Stimulated activated CD4-positive, alpha-beta T cell treated with anti-CD3 and anti-CD28 coated beads, Interleukin-15, amount 100 ng/mL, for 24 hours (primary cell): ENCODE measurements at regions not wholly inside any gene's neighbourhood (a gene's known extent, or its start where the extent isn't known, plus 50 kb on each side); places are given as distances from the start of the nearest gene placed in this dataset.
"Not testable (repeated sequence)": the region's sequence is repeated elsewhere in the genome, so short reads cannot be mapped to it uniquely, and the experiment has no call there.

Experiments
- DNase-seq: peaks from one replicate; pipeline ENCODE4 v3.0.0-alpha.2; 2020

- DNase-seq = no peak
These were observed 105.6 kb upstream of the PLXNA2 start for GRCh38 chr1:208349694-208350330.

GRCh38 chr1:208350815-208351214, 106.6 kb upstream of the PLXNA2 start:
- DNase-seq = no peak

GRCh38 chr1:208351838-208352237, 107.7 kb upstream of the PLXNA2 start:
- DNase-seq = no peak

GRCh38 chr1:208353797-208354196, 109.6 kb upstream of the PLXNA2 start:
- DNase-seq = not testable (repeated sequence)

- DNase-seq = no peak
These were observed 113.7 kb upstream of the PLXNA2 start for GRCh38 chr1:208357644-208358507.

- no peak for DNase-seq
These were observed 114.5 kb upstream of the PLXNA2 start for GRCh38 chr1:208358651-208359050.

- DNase-seq = no peak
These were observed 117.8 kb upstream of the PLXNA2 start for GRCh38 chr1:208362011-208362410.

- DNase-seq = no peak
These were observed 122.4 kb upstream of the PLXNA2 start for GRCh38 chr1:208366559-208366958.

GRCh38 chr1:208369045-208369444, 124.9 kb upstream of the PLXNA2 start:
- DNase-seq = no peak

GRCh38 chr1:208369658-208370057, 125.5 kb upstream of the PLXNA2 start:
- no peak for DNase-seq

- no peak for DNase-seq
These were observed 130.3 kb upstream of the PLXNA2 start for GRCh38 chr1:208374391-208374941.

GRCh38 chr1:208381481-208381880, 137.3 kb upstream of the PLXNA2 start:
- DNase-seq = no peak

GRCh38 chr1:208387908-208388811, 144.0 kb upstream of the PLXNA2 start:
- DNase-seq = no peak

GRCh38 chr1:208393416-208393815, 149.2 kb upstream of the PLXNA2 start:
- no peak for DNase-seq

GRCh38 chr1:208393826-208394225, 149.6 kb upstream of the PLXNA2 start:
- no peak for DNase-seq

GRCh38 chr1:208397286-208397685, 153.1 kb upstream of the PLXNA2 start:
- no peak for DNase-seq

- no peak for DNase-seq
These were observed 160.8 kb upstream of the PLXNA2 start for GRCh38 chr1:208405014-208405413.

- no peak for DNase-seq
These were observed 165.0 kb upstream of the PLXNA2 start for GRCh38 chr1:208409176-208409575.

GRCh38 chr1:208410409-208410808, 166.2 kb upstream of the PLXNA2 start:
- no peak for DNase-seq

GRCh38 chr1:208413006-208413405, 168.8 kb upstream of the PLXNA2 start:
- no peak for DNase-seq

GRCh38 chr1:208418667-208419066, 174.5 kb upstream of the PLXNA2 start:
- DNase-seq = no peak

- DNase-seq = no peak
These were observed 175.7 kb upstream of the PLXNA2 start for GRCh38 chr1:208419746-208420420.
